HFF-Myc (cell line): ENCODE measurements at regions not wholly inside any gene's neighbourhood (a gene's known extent, or its start where the extent isn't known, plus 50 kb on each side); places are given as distances from the start of the nearest gene placed in this dataset.

Experiments used
- DNase-seq: peaks from one replicate; pipeline ENCODE4 v3.0.0-alpha.2; 2011; ENCODE audit warnings: low read depth; ENCODE audit errors: extremely low read depth
- H3K4me3 ChIP-seq: replicated peaks from 2 replicates; pipeline ENCODE4 v1.5.1; 2011; ENCODE audit warnings: low read depth, mild to moderate bottlenecking, control low read depth, low read length
- TF ChIP-seq, protein P1 (sequence below): IDR thresholded peaks from 2 replicates; pipeline ENCODE4 v1.5.1; 2012; ENCODE audit warnings: mild to moderate bottlenecking, low read depth, low read length, control low read depth; ENCODE audit errors: missing control alignments

DNA sequence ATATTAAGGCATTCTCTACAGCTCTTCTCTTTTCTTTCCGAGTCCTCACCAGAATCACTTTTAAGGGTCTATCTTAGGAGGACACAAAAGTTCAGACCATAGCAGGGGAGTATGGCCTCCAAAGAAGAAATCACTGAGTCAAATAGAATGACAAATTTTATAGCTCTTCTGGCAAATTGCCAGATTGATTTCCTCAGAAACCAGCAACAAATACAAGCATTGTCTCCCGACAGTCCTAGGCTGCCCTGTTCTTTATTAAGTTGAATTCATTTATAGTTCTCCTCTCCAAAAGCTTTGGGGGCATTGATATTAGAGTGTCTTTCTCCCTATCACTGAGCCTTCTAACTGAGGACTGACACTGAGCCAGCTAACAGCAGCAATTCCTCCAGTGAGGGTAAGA lies 156.4 kb upstream of the FRMD6 start:
- no peak overlapping the region for H3K4me3 ChIP-seq
- DNase-seq: no peak

DNA sequence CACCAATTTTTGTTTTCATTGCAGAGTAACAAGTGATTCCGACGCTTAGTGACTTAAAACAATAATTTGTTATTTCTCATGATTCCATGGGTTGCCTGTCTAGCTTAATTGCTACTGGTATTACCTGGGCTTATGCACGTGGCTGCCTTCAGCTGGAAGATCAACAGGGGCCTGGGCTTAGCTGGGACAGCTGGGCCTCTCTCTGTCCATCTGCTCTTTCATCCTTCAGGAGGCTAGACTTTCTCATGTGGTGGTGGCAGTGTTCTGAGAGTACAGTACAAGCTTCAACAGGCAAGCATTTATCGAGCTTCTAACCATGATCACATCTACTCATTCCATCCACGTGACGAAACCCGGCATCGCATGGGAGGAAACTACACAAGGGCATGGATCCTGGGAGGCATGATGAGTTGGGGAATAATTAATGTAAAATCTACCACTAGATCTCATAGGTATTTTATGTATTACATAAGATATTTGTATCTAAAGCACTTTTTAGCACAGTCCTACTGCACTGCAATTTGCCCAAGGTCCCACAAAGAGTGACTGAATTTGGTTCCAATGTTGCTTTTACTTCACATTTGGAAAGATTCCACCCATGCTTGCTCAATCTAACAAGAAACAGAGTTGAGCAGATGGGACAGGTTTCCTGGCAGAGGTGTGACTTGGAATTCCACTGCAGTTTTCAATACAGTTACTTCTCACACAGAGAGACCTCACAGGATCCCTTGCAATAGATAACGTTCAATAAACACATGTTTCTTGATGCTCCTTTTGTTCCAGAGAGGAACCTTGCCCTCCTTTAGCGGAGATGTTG lies 153.1 kb upstream of the FRMD6 start:
- DNase-seq: no peak
- TF ChIP-seq, protein P1, sequence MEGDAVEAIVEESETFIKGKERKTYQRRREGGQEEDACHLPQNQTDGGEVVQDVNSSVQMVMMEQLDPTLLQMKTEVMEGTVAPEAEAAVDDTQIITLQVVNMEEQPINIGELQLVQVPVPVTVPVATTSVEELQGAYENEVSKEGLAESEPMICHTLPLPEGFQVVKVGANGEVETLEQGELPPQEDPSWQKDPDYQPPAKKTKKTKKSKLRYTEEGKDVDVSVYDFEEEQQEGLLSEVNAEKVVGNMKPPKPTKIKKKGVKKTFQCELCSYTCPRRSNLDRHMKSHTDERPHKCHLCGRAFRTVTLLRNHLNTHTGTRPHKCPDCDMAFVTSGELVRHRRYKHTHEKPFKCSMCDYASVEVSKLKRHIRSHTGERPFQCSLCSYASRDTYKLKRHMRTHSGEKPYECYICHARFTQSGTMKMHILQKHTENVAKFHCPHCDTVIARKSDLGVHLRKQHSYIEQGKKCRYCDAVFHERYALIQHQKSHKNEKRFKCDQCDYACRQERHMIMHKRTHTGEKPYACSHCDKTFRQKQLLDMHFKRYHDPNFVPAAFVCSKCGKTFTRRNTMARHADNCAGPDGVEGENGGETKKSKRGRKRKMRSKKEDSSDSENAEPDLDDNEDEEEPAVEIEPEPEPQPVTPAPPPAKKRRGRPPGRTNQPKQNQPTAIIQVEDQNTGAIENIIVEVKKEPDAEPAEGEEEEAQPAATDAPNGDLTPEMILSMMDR: no peak
- no peak overlapping the region for H3K4me3 ChIP-seq

More for the DNA sequence above, 156.4 kb upstream of the FRMD6 start:
- TF ChIP-seq, protein P1: no peak

DNA sequence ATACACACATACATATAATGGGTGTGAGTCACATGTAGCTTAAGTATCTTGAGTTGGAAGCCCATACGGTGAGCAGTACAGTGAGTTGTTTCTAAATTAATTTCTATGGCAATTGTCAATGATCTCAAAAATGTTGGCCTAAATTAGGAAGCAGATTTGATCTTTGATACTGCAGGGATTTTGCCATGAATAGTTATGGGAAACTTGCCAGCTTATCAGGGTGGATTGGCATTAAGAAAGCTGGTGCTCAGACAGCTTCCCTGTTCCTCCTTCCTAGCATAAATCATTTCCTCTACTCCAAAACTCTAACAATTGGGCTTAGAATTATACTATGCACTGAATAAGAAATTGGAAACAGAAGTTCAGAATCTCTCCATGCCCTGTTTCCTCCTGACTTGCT lies 150.9 kb upstream of the FRMD6 start:
- TF ChIP-seq, protein P1: no peak
- DNase-seq: no peak
- no peak overlapping the region for H3K4me3 ChIP-seq

DNA sequence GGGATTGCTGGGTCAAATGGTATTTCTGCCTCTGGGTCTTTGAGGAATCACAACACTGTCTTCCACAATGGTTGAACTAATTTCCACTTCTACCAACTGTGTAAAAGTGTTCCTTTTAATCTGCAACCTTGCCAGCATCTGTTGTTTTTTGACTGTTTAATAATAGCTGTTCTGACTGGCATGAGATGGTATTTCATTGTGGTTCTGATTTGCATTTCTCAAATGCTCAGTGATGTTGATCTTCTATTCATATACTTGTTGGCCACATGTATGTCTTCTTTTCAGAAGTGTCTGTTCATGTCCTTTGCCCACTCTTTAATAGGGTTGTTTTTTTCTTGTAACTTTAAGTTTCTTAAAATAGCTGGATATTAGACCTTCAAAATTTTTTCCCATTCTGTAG lies 150.0 kb upstream of the FRMD6 start:
- no peak for DNase-seq
- TF ChIP-seq, protein P1: no peak
- no peak overlapping the region for H3K4me3 ChIP-seq

DNA sequence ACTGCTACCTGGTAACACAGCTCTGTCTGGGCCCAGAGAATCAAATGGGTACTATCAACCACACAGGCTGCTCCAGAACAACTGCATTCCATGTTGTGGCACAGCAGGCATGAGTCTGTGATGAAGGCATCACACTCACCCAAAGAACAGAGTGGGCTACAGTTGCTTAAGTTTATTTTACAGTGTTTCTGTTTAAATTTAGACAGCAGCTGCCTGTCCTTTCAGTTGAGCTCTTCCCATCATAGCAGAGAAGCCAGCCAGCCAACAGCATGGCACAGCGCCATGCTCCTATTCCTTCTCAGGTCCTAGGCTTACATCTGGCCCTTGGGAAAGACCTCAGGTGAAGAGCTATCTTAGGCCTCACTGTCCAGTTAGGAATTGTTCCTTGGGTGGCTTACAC lies 147.0 kb upstream of the FRMD6 start:
- TF ChIP-seq, protein P1: no peak
- no peak for DNase-seq
- H3K4me3 ChIP-seq: no peak overlapping the region

DNA sequence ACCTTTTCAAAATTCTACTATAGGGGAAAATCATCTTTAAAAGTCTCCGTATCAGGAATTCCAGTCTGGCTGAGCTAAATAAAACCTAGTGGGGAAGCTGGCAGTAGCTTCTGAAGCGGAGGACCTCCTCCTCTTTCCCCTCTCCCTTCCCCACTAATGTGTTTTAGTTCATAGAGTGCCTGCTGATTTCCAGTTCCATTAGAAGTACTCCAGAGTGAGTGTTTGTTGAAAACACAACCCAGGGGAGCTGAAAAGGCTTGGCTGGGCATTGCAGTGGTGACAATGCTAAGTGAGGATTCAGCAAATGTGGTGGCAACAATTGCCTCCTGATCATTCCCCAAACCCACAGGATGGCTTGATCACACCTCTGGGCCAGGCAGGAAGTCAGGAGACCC lies 144.2 kb upstream of the FRMD6 start:
- TF ChIP-seq, protein P1: no peak
- no peak for DNase-seq
- no peak overlapping the region for H3K4me3 ChIP-seq

DNA sequence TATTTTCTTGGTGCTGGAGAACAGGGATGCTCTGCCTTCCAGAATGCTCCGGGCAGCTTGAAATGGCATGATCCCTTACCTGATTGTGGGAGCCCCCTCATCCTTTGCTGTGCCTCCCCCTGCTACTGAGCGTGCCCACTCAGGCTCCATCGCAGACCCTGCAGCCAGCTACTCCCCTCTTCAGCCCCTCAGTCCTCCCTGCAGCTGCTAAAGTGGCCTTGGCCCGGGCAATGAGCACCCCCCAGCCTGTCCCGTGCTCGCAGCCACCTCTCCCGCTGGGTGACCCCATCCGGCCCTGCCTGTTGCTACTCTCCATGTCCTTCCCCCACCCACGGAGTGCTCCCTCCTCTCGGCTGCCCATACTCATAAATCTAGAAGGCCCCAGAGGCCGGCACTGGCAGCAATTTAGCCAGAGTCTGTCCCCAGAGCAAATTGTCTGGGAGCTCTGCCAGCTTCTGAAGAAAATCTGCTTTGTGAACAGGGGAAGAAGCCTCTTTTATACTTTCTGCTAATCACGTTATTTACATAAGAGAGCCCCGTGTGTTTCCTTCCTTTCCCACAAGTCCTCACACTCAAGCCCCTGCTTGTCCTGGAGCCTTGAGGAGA lies 143.7 kb upstream of the FRMD6 start:
- no peak overlapping the region for H3K4me3 ChIP-seq
- TF ChIP-seq, protein P1: no peak
- peak; percentile 54 for DNase-seq
